ENCODE measurements at regions not wholly inside any gene's neighbourhood (a gene's known extent, or its start where the extent isn't known, plus 50 kb on each side); places are given as distances from the start of the nearest gene placed in this dataset.

GRCh38 chr9:14424983-14425382, 111.0 kb upstream of the NFIB start:
- H4K91ac ChIP-seq (ENCODE audit: insufficient read length, low read depth, low read length), result peak overlapping the region; percentile 60
- peak overlapping the region; percentile 34 for H2BK20ac ChIP-seq (ENCODE audit: low read depth, low read length, poor library complexity, severe bottlenecking)
- H3K9ac ChIP-seq (ENCODE audit: extremely low read depth, insufficient read length, low read length), result peak overlapping the region; percentile 11
- H3K4me1 ChIP-seq (ENCODE audit: insufficient read depth, low read length), result peaks cover 20% of the 10 kb centered on the region; the same call in 1 of the 2 replicates
- peak overlapping the region; percentile 8 for H2BK12ac ChIP-seq (ENCODE audit: insufficient read length, low read depth, low read length)
- Mint-ChIP-seq H3K4me3 (no peak overlapping the region), H3K4me1 (peaks cover 54 to 64% of the 10 kb centered on the region in 2 experiments), H3K36me3 (ENCODE audit: insufficient read depth in 1 of 3, low read depth in 3 of 3) (no peaks in the 10 kb centered on the region), H3K27ac (peak overlapping the region in 1 of 3 experiments; percentile 94; a peak in 4 of 7 replicates), H3K9me3 (no peaks in the 10 kb centered on the region; a peak in 1 of 5 replicates), H3K27me3 (ENCODE audit: low read depth) (no peaks in the 10 kb centered on the region)
- WGBS (ENCODE audit: extremely low coverage, insufficient read length, low lambda C conversion rate), result no CpG with 5 or more reads among the region's 4 CpGs
- H3K27ac ChIP-seq (ENCODE audit: insufficient read length, low read depth, low read length), result no peak overlapping the region
- no peaks in the 10 kb centered on the region for H3K27me3 ChIP-seq (ENCODE audit: insufficient read depth, low read length)
- no peak overlapping the region for H2AK5ac ChIP-seq (ENCODE audit: insufficient read length, low read length)
- no peak overlapping the region for H3K18ac ChIP-seq (ENCODE audit: insufficient read length, low read depth, low read length)
- H2BK5ac ChIP-seq (ENCODE audit: insufficient read length, low read length), result peak overlapping the region; percentile 59
- no peak overlapping the region for H3K4me2 ChIP-seq (ENCODE audit: insufficient read depth, insufficient read length, low read length)
- no peak overlapping the region for H4K8ac ChIP-seq (replicated peaks; ENCODE audit: insufficient read length, low read depth, low read length)
- H2BK15ac ChIP-seq (ENCODE audit: low read depth, low read length), result no peak overlapping the region
- H3K56ac ChIP-seq (ENCODE audit: insufficient read length, low read depth, low read length), result no peak overlapping the region
- H3K79me1 ChIP-seq (ENCODE audit: insufficient read depth, low read depth, low read length, poor library complexity, severe bottlenecking), result no peaks in the 10 kb centered on the region
- no peaks in the 10 kb centered on the region for H3K23me2 ChIP-seq (ENCODE audit: insufficient read length, low read depth, low read length, poor library complexity, severe bottlenecking)
- TF ChIP-seq CTCF (conservative IDR thresholded peaks at IDR 0.05), result no peak
- no peak overlapping the region for H3K4ac ChIP-seq (ENCODE audit: low read depth, low read length)
- H2BK120ac ChIP-seq (ENCODE audit: low read depth, low read length, poor library complexity, severe bottlenecking), result no peak overlapping the region
- no peak overlapping the region for H3K14ac ChIP-seq (ENCODE audit: insufficient read depth, low read length)
- H4K20me1 ChIP-seq (ENCODE audit: control insufficient read depth, insufficient read depth, insufficient read length), result no peaks in the 10 kb centered on the region
- no peak overlapping the region for H2AFZ ChIP-seq (ENCODE audit: low read length)
- no peaks in the 10 kb centered on the region for H3K9me3 ChIP-seq (ENCODE audit: control insufficient read depth, low read depth, low read length)
- DNase-seq, result no peak
- H3K23ac ChIP-seq (ENCODE audit: insufficient read length, low read depth, low read length), result no peak overlapping the region
- H3K79me2 ChIP-seq (ENCODE audit: insufficient read depth, low read length), result no peaks in the 10 kb centered on the region
- no peak overlapping the region for H3T11ph ChIP-seq (ENCODE audit: low read length)
- no peak overlapping the region for H4K5ac ChIP-seq (ENCODE audit: insufficient read length, low read depth, low read length)
